Stimulated activated CD8-positive, alpha-beta memory T cell treated with anti-CD3 and anti-CD28 coated beads, Interleukin-7, amount 100 ng/mL, for 48 hours (primary cell): ENCODE measurements at regions not wholly inside any gene's neighbourhood (a gene's known extent, or its start where the extent isn't known, plus 50 kb on each side); places are given as distances from the start of the nearest gene placed in this dataset.
"Not testable (repeated sequence)": the region's sequence is repeated elsewhere in the genome, so short reads cannot be mapped to it uniquely, and the experiment has no call there.

Experiments used
- DNase-seq, 2 donors: peaks; one replicate each; pipeline ENCODE4 v3.0.0-alpha.2; 2020; ENCODE audit warnings: low read depth in 1 of 2; ENCODE audit errors: extremely low read depth in 1 of 2

- DNase-seq: peak; percentile 5 to 39
Observed at GRCh38 chr12:131311279-131311722, 357.6 kb downstream of the ADGRD1 start.

GRCh38 chr12:131311764-131312163, 358.1 kb downstream of the ADGRD1 start:
- DNase-seq: no peak

- DNase-seq: not testable (repeated sequence)
Observed at GRCh38 chr12:131312382-131312781, 358.7 kb downstream of the ADGRD1 start.

GRCh38 chr12:131312793-131313545, 359.3 kb downstream of the ADGRD1 start:
- DNase-seq: no peak

- no peak for DNase-seq
Observed at GRCh38 chr12:131313635-131314034, 359.9 kb downstream of the ADGRD1 start.

- DNase-seq: no peak
Observed at GRCh38 chr12:131314524-131315090, 360.9 kb downstream of the ADGRD1 start.

- no peak for DNase-seq
Observed at GRCh38 chr12:131315601-131316000, 361.9 kb downstream of the ADGRD1 start.

- DNase-seq: no peak
Observed at GRCh38 chr12:131316388-131316787, 362.7 kb downstream of the ADGRD1 start.

GRCh38 chr12:131318045-131318685, 364.5 kb downstream of the ADGRD1 start:
- DNase-seq: no peak

GRCh38 chr12:131321988-131322387, 368.3 kb downstream of the ADGRD1 start:
- no peak for DNase-seq

GRCh38 chr12:131322460-131322859, 368.8 kb downstream of the ADGRD1 start:
- DNase-seq: not testable (repeated sequence)

- no peak for DNase-seq
Observed at GRCh38 chr12:131323879-131324278, 370.2 kb downstream of the ADGRD1 start.

GRCh38 chr12:131327521-131328488, 374.1 kb downstream of the ADGRD1 start:
- no peak for DNase-seq

- not testable (repeated sequence) for DNase-seq
Observed at GRCh38 chr12:131328861-131329845, 375.4 kb downstream of the ADGRD1 start.

- DNase-seq: no peak
Observed at GRCh38 chr12:131330106-131330815, 376.6 kb downstream of the ADGRD1 start.

- DNase-seq: no peak
Observed at GRCh38 chr12:131331148-131331750, 377.5 kb downstream of the ADGRD1 start.

GRCh38 chr12:131332224-131332623, 378.5 kb downstream of the ADGRD1 start:
- DNase-seq: no peak

- no peak for DNase-seq
Observed at GRCh38 chr12:131333136-131333535, 377.8 kb upstream of the SFSWAP start.
